Activated naive CD4-positive, alpha-beta T cell treated with anti-CD3 and anti-CD28 coated beads for 36 hours (primary cell): ENCODE measurements at regions not wholly inside any gene's neighbourhood (a gene's known extent, or its start where the extent isn't known, plus 50 kb on each side); places are given as distances from the start of the nearest gene placed in this dataset.

Experiments used
- CTCF ChIA-PET: fragments of 350-600 bp; sonication (Branson Sonifier 250); formaldehyde crosslinking; loops from one replicate; lab custom pipeline; 2021; ENCODE audit warnings: antibody characterized with exemption; lab: Charles Lee
- DNase-seq: peaks from one replicate; pipeline ENCODE4 v3.0.0-alpha.2; 2020
- H3K27ac Mint-ChIP-seq: one replicate; pipeline ENCODE4 v1.8.0; 2021; ENCODE audit warnings: mild to moderate bottlenecking, mixed read lengths
- H3K27me3 Mint-ChIP-seq: one replicate; pipeline ENCODE4 v1.8.0; 2021; ENCODE audit warnings: low read depth, mixed read lengths
- H3K36me3 Mint-ChIP-seq: one replicate; pipeline ENCODE4 v1.8.0; 2021; ENCODE audit warnings: low read depth, mixed read lengths
- H3K4me1 Mint-ChIP-seq: one replicate; pipeline ENCODE4 v1.8.0; 2021; ENCODE audit warnings: low read depth, mixed read lengths
- H3K4me3 Mint-ChIP-seq: one replicate; pipeline ENCODE4 v1.8.0; 2021; ENCODE audit warnings: mild to moderate bottlenecking, moderate library complexity, mixed read lengths
- H3K9me3 Mint-ChIP-seq: one replicate; pipeline ENCODE4 v1.8.0; 2021; ENCODE audit warnings: mixed read lengths
- intact Hi-C: fragments of 100-400 bp; cut with micrococcal nuclease; formaldehyde crosslinking; loops from one replicate; pipeline ENCODE4 v1.15.1; 2023

GRCh38 chr10:132478341-132479023, 59.1 kb upstream of the INPP5A start:
- Mint-ChIP-seq H3K27me3 (no peaks in the 10 kb centered on the region), H3K4me3 (no peak overlapping the region), H3K9me3 (no peaks in the 10 kb centered on the region), H3K36me3 (no peaks in the 10 kb centered on the region), H3K27ac (no peak overlapping the region), H3K4me1 (no peaks in the 10 kb centered on the region)
- intact Hi-C loops: no loop called here
- CTCF ChIA-PET: no interaction called here
- no peak for DNase-seq

DNA sequence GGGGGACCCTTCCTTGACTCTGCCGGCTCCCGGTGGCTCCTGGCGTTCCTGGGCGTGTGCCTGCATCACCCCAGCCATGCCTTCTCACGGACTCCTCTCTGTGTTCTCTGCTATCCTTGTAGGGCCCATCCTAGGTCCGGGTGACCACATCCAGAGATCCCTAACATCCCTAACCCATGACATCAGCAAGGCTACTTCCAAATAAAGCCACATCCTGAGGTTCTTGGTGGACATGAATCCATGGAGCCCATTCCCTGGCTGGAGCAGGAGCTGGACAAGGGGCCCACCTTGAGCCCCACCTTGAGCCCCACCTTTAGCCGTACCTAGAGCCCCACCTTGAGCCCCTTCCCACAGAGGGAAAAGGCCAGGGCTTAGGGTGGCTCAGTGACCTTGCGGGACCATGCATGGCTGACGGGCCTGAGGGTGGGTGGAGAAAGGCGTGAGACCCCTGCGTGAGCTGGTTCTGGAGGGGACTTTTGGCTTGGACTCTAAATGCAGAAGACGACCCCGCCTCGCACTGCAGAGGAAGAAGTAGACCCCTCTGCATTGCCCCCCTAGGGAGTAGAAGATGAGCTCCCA, 58.5 kb upstream of the INPP5A start:
- Mint-ChIP-seq H3K27ac (no peak overlapping the region), H3K36me3 (no peaks in the 10 kb centered on the region), H3K9me3 (no peaks in the 10 kb centered on the region), H3K4me3 (no peak overlapping the region), H3K27me3 (no peaks in the 10 kb centered on the region), H3K4me1 (no peaks in the 10 kb centered on the region)
- intact Hi-C loops: no loop called here
- CTCF ChIA-PET: interaction anchor here (0.8 kb wide), 1 partner anchor 18 kb away, joined by 3 read pairs; no protein-coding TSS in a partner anchor
- no peak for DNase-seq

DNA sequence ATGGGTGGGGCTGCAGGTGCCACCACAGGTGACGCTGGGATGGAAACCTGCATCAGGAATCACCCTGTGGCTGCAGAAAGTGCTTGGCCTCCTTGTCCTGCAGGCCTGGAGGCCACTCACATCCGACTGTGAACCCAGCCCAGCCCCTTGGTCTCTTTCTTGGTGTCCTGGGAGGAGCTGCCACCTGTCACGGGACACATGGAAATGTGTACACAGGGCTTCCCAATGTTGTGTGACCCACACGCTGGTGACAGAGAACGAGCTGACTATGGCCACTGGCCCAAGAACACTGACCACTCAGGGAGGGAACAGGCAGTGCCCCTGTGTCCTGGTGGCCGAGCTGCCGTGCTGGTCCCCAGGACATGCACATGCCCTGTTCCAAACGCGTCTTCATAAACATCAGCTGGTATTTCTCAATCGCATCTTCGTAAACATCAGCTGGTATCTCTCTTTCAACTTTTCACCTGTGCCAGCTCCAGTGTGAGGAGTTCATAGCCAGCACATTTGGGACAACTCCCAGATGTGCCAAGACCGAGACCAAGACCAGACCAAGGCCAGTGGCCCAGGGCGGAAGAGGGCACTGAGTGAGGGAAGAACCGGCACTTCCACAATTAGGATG, 57.9 kb upstream of the INPP5A start:
- Mint-ChIP-seq H3K9me3 (no peaks in the 10 kb centered on the region), H3K27ac (no peak overlapping the region), H3K4me1 (no peaks in the 10 kb centered on the region), H3K27me3 (no peaks in the 10 kb centered on the region), H3K36me3 (no peaks in the 10 kb centered on the region), H3K4me3 (no peak overlapping the region)
- DNase-seq: no peak
- intact Hi-C loops: no loop called here
- CTCF ChIA-PET: interaction anchor here (0.8 kb wide), 1 partner anchor 19 kb away, joined by 3 read pairs; no protein-coding TSS in a partner anchor

DNA sequence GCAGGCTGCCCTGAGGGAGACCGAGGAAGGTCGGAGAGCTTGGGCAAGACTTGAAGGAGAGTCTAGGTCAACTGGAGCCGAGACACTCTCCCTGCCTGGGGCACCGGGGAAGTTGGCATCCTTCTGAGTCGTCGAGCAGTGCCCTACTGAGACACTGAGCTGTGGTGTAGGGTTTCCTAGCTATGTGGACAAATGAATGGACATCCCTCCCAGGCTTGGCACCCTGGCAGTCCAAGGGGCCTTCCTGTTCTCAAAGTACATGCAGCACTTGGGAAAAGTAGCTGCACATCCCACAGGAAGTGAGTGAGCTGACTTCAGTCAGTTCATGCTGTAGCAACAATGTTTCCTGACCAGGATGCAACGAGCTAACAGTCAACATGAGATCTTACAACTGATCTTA, 57.2 kb upstream of the INPP5A start:
- no peak overlapping the region for H3K4me3 Mint-ChIP-seq
- no peak overlapping the region for H3K27ac Mint-ChIP-seq
- CTCF ChIA-PET: no interaction called here
- no peaks in the 10 kb centered on the region for H3K4me1 Mint-ChIP-seq
- intact Hi-C loops: no loop called here
- H3K27me3 Mint-ChIP-seq: no peaks in the 10 kb centered on the region
- no peaks in the 10 kb centered on the region for H3K36me3 Mint-ChIP-seq
- H3K9me3 Mint-ChIP-seq: no peaks in the 10 kb centered on the region
- DNase-seq: no peak

DNA sequence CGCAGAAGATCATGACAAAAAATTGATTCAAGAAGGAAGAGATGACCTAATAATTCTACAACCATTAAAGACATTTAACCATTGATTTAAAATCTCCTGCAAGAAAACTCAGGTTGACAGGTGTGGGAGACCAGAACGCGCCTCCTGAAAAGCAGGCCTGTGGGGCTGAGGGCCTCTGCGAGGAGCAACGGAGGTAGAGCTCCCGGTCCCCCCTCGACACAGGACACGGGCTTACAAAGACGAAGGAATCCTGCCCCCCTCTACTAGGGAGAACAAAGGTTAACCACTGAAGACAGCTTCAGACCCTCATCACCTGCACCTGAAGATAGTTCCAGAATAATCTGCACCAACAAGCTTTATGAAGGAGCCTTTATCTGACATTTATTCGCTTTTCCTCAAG, 55.9 kb upstream of the INPP5A start:
- H3K4me3 Mint-ChIP-seq: no peak overlapping the region
- CTCF ChIA-PET: no interaction called here
- H3K27me3 Mint-ChIP-seq: no peaks in the 10 kb centered on the region
- no peak overlapping the region for H3K27ac Mint-ChIP-seq
- no peaks in the 10 kb centered on the region for H3K36me3 Mint-ChIP-seq
- H3K9me3 Mint-ChIP-seq: no peaks in the 10 kb centered on the region
- intact Hi-C loops: no loop called here
- no peaks in the 10 kb centered on the region for H3K4me1 Mint-ChIP-seq
- no peak for DNase-seq

GRCh38 chr10:132482090-132482800, 55.3 kb upstream of the INPP5A start:
- H3K36me3 Mint-ChIP-seq: no peaks in the 10 kb centered on the region
- H3K4me3 Mint-ChIP-seq: no peak overlapping the region
- CTCF ChIA-PET: no interaction called here
- H3K27ac Mint-ChIP-seq: no peak overlapping the region
- no peaks in the 10 kb centered on the region for H3K27me3 Mint-ChIP-seq
- intact Hi-C loops: no loop called here
- DNase-seq: no peak
- H3K9me3 Mint-ChIP-seq: no peaks in the 10 kb centered on the region
- no peaks in the 10 kb centered on the region for H3K4me1 Mint-ChIP-seq

GRCh38 chr10:132483394-132483793, 54.2 kb upstream of the INPP5A start:
- H3K4me1 Mint-ChIP-seq: no peaks in the 10 kb centered on the region
- no peaks in the 10 kb centered on the region for H3K9me3 Mint-ChIP-seq
- no peak for DNase-seq

GRCh38 chr10:132484922-132485321, 52.7 kb upstream of the INPP5A start:
- no peak overlapping the region for H3K4me3 Mint-ChIP-seq

More at GRCh38 chr10:132483394-132483793, 54.2 kb upstream of the INPP5A start:
- H3K4me3 Mint-ChIP-seq: no peak overlapping the region
- no peaks in the 10 kb centered on the region for H3K36me3 Mint-ChIP-seq
- CTCF ChIA-PET: interaction anchor here (1.0 kb wide), 1 partner anchor 24 kb away, joined by 4 read pairs; no protein-coding TSS in a partner anchor
- intact Hi-C loops: no loop called here
- H3K27me3 Mint-ChIP-seq: no peaks in the 10 kb centered on the region
- no peak overlapping the region for H3K27ac Mint-ChIP-seq

DNA sequence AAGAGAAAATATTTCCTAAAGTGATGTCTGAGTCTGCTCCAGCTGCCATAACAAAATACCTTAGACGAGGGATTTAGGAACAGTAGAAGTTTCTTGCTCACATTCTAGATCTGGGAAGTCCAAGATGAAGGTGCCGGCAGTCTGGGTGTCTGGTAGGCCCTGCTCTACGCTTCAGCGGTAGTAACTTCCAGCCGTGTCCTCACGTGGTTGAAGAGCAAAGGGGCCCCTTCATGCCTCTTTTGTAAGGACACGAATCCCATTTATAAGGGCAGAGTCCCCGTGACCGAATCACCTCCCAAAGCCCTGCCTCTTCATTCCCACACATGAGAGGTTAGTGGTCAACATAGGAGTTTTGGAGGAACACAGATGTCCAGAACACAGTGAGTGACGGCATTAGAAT, 52.2 kb upstream of the INPP5A start:
- Mint-ChIP-seq H3K27me3 (no peaks in the 10 kb centered on the region), H3K4me3 (no peak overlapping the region), H3K27ac (no peak overlapping the region), H3K4me1 (no peaks in the 10 kb centered on the region), H3K9me3 (no peaks in the 10 kb centered on the region), H3K36me3 (no peaks in the 10 kb centered on the region)
- intact Hi-C loops: no loop called here
- CTCF ChIA-PET: no interaction called here
- no peak for DNase-seq

More at GRCh38 chr10:132484922-132485321, 52.7 kb upstream of the INPP5A start:
- Mint-ChIP-seq H3K9me3 (no peaks in the 10 kb centered on the region), H3K27me3 (no peaks in the 10 kb centered on the region), H3K36me3 (no peaks in the 10 kb centered on the region), H3K27ac (no peak overlapping the region), H3K4me1 (no peaks in the 10 kb centered on the region)
- DNase-seq: no peak
- intact Hi-C loops: no loop called here
- CTCF ChIA-PET: no interaction called here

GRCh38 chr10:132486539-132487121, 51.0 kb upstream of the INPP5A start:
- no peaks in the 10 kb centered on the region for H3K27me3 Mint-ChIP-seq
- H3K27ac Mint-ChIP-seq: no peak overlapping the region
- H3K9me3 Mint-ChIP-seq: no peaks in the 10 kb centered on the region
- CTCF ChIA-PET: no interaction called here
- H3K36me3 Mint-ChIP-seq: no peaks in the 10 kb centered on the region
- no peak overlapping the region for H3K4me3 Mint-ChIP-seq
- DNase-seq: no peak
- intact Hi-C loops: no loop called here
- no peaks in the 10 kb centered on the region for H3K4me1 Mint-ChIP-seq

- intact Hi-C loops: no loop called here
- no peaks in the 10 kb centered on the region for H3K9me3 Mint-ChIP-seq
- no peaks in the 10 kb centered on the region for H3K27me3 Mint-ChIP-seq
- no peak overlapping the region for H3K4me3 Mint-ChIP-seq
- no peaks in the 10 kb centered on the region for H3K36me3 Mint-ChIP-seq
- H3K27ac Mint-ChIP-seq: no peak overlapping the region
- DNase-seq: no peak
- no peaks in the 10 kb centered on the region for H3K4me1 Mint-ChIP-seq
- CTCF ChIA-PET: no interaction called here
These were observed 50.1 kb upstream of the INPP5A start for GRCh38 chr10:132487241-132488135.
